GM12891 (cell line): ENCODE measurements at regions not wholly inside any gene's neighbourhood (a gene's known extent, or its start where the extent isn't known, plus 50 kb on each side); places are given as distances from the start of the nearest gene placed in this dataset.

Source experiments
- POLR2AphosphoS5 ChIP-seq: IDR thresholded peaks from 2 replicates; pipeline ENCODE4 v1.6.1; 2011; ENCODE audit warnings: low read depth, low read length, control low read depth
- POU2F2 ChIP-seq: IDR thresholded peaks from 2 replicates; pipeline ENCODE4 v1.6.1; 2011; ENCODE audit warnings: low read depth, mild to moderate bottlenecking, control low read depth, low read length, moderate library complexity
- TAF1 ChIP-seq: IDR thresholded peaks from 2 replicates; pipeline ENCODE4 v1.6.1; 2011; ENCODE audit warnings: low read depth, low read length, control low read depth

GRCh38 chr3:187921391-187922074, 176.3 kb upstream of the BCL6 start:
- no peak for TF ChIP-seq TAF1
- no peak for TF ChIP-seq POLR2AphosphoS5
- TF ChIP-seq POU2F2: no peak
